T-helper 1 cell treated with Interleukin-12 subunit alpha and Interleukin-12 subunit beta and Interleukin-4 antibody, amounts not matched to agents 30 ng/mL and 1 ng/mL, for 36 hours (primary cell): ENCODE measurements at regions not wholly inside any gene's neighbourhood (a gene's known extent, or its start where the extent isn't known, plus 50 kb on each side); places are given as distances from the start of the nearest gene placed in this dataset.

ENCODE experiments used
- intact Hi-C: fragments of 100-400 bp; cut with micrococcal nuclease; formaldehyde crosslinking; loops from one replicate; pipeline ENCODE4 v1.15.1; 2024

DNA sequence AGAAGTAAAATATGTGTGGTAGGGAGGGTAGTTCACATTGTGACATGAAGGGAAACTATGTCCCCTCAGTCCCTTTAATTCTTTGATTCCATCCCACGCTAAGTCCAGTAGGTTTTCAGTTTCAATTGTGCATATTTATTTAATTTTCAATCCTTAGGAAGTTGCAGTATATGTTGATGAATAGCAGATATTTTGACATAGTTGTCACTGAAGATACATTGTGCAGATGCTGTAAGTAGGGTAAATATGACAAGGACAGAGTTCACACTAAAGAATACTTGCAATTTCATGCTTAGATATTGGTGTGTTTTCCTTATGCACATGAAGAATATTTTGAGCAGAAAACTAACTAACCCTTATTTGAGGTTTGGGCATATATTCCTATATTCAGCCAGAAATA is 595.4 kb upstream of the MIR17HG start:
- intact Hi-C loops = no loop called here

DNA sequence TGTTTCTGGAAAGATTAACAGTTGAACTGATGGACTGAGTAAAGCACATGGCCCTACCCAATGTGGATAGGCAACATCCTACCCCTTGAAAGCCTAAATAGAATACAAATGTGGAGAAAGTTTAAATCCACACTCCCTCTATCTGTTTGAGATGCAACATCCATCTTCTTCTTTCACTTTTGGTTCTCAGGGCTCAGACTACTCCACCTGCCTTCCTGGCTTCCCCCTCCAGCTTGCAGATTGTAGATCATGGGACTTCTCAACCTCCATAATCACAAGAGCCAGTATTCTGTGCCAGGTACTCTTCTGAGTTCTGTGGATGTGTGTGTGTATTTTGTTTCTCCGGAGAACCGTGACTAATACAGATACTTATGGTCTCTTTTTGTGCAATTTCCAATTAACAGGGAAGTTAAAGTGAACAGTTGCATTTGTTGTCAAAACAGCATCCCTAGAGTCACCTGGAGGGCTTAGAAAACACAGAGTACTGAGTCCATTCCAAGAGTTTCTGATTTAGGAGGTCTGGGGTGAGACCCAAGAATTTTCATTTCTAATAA is 590.3 kb upstream of the MIR17HG start:
- intact Hi-C loops = no loop called here

DNA sequence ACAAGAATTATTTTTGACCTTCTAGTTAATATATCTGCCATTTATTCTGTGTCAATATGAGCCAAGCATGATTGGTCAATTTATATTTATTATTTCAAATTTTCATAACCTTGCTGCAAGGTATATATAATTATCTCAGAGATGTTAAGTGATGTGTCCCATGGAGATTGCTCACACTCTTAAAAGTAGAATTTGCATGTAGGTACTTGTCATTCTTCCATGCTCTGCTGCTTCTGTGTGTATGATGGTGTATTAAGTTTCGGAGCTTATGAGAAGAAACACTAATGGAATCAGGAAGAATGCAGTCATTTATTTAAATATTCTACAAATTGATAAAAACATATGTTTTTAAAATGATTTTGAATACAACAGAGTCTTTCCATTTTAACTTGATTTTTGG is 586.8 kb upstream of the MIR17HG start:
- intact Hi-C loops = no loop called here

DNA sequence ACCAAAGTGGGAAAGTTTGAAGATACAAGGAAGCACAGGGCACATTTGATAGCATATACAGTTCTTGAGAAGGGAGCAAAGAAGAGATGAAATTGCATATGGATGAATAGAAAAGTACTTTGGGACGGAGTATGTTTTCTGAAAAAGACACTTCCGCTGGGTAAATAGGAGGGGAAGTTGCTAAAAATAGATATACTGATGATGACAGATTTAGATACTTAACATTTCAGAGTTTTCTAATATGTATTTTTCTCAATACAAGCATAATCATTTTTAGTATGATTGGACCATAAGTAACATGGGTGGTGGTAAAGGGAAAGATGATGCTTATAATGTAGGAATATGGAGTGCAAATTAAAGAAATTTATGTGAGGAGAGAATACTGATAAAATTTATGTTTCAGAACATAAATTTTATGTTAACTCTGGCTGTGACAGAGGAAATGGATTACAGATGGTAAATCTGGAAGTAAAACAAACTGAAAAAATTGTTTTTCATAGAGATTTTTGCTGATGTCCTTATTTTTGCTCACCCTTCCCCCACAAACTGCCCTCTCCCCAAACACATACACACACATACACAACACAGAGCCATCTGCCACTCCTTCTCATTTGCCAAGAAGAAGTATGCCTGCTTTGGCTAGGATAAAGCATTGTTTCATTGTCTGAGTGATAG is 583.9 kb upstream of the MIR17HG start:
- intact Hi-C loops = no loop called here

DNA sequence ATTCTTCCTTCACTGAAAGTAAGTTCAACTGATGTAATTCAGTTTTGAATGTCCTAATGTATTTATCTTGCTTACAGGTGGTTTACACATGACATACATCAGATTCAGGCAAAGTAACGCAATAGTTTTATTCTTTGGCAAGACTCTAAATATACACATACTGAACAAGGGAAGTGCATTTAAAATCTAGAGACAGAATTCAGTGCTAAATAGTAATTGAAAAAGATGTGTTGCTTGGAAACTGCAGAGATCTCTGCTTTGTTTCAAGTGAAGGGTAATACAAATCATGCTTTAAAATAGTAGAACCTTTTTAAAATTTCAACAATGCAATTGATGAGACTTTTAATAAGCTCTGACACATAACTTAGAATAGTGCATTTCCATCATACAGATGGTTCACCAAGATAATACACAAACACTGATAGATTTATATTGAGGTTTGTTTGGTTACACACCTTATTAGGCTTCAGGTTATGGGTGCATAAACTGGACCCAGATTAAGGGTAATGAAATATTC is 581.0 kb upstream of the MIR17HG start:
- intact Hi-C loops = no loop called here

DNA sequence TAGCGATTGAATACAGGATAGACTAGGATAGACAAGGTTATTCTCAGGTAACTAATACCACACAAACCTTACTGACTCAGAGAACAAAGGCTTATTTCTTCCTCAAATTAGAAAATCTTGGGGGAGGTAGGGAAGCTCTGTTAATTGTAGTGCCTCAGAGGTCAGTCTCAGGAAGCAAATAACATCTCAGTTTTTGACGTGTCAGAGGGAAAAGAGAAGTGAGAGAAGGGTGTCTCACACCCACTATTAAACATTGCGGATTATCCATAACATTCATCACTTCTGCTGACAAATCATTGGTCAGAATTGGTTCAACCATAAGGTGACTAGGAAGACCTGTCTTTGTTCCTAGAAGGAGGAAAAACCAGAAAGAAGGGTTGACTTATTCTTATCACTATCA is 579.4 kb upstream of the MIR17HG start:
- intact Hi-C loops = no loop called here

DNA sequence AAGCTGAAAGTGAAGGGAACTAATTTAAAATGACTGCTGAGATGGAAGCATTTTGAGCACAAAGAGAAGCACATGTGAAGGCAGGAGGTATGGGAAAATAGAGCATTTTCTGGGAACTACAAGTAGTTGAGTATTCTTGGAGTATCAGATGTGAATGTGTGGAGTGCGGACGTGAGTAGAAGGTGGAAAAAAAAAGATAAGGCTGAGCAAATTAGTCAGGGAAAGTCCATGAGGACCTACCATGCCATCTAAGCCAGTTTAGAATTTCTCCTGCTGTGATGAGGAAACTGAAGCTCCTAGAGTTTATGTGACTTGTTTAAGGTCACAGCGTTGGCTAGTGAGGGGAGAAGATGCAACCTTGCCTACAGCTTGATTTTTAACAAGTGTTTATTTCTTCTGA is 578.1 kb upstream of the MIR17HG start:
- intact Hi-C loops = no loop called here

DNA sequence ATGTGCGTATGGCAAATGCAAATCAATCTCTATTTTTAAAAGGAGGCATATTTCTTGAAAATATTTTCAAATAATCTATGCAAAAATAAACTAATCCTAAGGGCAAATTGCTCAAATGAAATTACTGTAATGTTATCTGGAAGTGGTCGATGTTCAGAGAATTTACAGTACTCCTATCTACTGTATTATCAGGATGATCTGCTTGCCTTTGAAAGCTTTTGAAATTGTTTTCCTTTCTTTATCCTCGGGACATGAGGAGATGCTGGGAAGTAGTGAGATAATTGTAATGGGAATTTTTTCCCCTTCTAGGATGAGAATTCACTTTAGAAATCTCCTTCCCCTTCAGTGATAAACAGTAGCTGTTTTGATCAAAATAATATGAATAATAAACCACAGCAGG is 577.2 kb upstream of the MIR17HG start:
- intact Hi-C loops = no loop called here

DNA sequence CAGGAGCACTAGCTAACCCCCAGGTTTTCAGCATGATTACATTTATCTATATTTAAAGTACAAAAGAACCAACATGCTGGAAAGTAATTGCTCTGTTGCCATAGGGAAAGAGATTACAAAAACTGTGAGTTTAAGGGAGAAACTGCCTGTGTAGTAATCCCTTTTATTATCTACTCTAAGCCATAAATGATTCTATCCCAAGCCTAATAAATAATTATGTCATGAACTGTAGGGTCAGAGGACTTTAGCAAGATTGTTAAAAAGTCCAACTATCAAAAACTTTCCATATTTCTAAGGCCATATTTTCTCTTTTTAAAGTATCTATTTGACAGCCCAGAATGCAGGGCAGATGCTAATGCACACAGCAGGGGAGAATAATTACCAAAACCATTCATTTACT is 573.8 kb upstream of the MIR17HG start:
- intact Hi-C loops = no loop called here

DNA sequence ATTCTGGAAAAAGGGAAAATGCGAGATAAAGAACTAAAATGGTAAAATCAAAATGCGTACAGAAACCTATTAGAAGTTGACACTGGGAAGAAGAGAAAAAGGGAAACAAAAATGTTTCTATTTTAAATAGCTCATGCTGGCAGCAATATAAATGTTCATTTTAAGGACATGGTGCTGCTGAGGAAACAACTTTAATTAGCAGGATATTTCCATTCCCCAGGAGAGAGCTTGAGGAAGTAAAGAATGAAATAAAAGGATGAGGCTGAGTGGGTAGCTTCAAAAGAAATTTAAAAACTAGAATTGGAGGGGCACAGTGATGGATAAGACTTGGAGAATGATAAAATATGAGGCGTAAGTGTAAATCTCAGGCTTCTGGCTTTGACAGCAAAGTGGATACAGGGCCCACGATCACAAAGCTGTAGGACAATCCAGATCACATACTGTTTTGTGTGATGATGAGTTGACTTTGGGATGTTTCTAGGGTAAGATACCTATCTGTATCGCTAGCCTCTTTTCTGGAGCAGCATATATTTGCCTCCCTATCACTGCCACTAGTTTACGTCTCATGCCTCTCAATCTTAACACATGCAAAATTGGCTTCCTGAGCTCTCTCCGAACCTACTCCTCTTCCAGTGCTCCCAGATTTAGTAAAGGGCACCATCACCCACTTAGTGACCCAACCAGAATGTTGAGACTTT is 571.3 kb upstream of the MIR17HG start:
- intact Hi-C loops = no loop called here

DNA sequence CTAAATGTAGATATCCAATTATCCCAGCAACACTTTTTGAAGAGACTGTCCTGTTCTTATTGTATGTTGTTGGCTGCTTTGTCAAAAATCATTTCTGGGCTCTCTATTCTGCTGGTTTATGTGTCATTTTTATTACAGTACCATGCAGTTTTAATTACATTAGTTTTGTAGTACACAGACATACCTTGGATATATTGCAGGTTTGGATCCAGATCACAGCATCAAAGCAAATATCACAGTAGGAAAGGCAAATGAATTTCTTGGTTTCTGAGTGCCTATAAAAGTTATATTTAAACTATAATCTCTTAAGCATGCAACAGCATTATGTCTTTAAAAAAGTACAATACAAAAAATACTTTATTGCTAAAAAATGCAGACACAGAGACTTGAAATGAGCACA is 564.2 kb upstream of the MIR17HG start:
- intact Hi-C loops = no loop called here

DNA sequence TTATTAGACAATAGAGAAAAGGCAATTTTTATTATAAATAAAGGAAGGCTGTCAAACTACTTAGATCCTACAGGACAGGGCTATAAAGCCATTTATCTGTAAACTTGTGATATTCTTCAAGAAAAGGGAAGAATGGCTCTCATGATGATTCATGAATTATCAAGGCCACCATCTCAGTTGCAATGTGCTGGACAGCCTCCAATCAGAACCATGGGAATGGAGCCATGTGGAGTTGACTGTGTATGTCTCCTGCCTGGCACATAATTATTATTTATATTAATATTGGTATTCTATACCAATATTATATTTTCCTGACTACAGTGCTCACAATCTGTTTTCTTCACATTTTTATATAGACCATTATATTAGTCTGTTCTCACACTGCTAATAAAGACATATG is 560.5 kb upstream of the MIR17HG start:
- intact Hi-C loops = no loop called here

DNA sequence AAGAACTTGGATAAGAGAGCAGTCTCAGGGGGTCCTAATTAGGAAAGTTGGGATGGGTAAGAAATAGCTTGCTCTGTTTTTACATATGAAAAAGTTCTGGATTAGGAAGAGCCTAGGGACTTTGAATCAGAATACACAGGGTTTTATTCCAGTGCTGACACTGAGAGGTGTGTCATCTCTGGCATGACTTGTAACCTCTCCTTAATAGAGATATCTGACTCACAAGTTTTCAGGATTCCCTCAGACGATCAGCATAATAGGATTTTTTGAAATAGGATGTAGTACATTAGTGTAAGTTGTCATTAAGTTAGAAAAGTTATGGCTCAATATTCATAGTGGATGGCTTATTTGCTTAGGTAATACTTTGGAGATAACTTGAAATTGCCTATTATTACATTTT is 555.2 kb upstream of the MIR17HG start:
- intact Hi-C loops = no loop called here

DNA sequence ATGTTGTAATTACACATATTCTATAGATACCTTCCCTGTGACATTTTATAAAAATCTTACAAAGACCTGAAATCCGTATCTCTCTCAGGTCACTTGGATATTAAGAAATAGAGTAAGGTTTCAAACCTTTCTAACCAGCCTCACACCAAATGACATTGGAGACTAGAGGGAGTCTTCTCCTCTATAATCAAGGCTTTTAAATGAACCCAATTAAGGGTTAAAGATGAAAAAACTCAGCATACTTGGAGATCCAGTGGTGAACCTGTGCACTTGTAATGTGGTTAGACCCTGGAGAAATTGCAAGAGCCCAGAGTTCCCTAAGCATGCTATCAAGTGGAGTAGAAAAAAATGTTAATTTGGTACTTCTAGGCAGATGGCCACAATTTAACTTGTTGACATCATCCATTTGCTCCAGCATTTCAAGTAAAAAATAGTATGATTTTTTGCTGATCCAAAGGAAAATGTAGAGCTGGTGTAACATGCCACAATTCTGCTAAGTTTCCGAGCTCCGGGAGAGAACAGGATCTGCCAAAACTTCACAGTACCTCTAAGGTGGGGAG is 554.1 kb upstream of the MIR17HG start:
- intact Hi-C loops = no loop called here

DNA sequence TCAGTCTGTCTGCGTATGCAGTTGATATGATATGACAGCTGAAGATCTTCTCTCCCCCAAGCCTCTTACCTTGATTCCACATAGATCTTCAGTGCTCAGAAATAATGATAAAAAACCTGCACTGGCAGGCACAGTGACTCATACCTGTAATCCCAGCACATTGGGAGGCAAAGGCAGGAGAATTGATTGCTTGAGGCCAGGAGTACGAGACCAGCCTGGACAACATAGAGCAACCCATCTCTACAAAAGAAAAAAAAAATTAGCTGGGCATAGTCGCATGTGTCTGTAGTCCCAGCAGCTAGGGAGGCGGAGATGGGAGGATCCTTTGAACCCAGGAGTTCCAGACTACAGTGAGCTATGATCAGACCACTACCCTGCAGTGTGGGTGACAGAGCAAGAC is 551.0 kb upstream of the MIR17HG start:
- intact Hi-C loops = no loop called here

DNA sequence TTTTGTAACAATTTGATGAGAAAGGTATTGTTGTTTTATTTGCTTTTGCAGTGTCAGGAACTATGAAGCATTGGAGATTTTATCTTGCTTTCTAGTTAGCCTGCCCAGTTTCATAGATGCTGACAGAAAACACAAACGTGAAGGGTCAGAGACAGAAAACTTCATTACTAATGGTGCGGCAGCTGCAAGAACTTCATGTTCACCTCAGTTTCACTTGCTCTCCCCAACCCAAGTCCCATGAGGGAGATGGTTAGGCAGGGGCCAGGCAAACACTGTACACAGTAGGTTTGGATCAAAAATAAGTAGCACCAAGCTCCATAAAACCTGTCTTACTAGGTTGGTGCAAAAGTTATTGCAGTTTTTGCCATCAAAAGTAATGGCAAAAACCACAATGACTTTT is 550.2 kb upstream of the MIR17HG start:
- intact Hi-C loops = no loop called here

DNA sequence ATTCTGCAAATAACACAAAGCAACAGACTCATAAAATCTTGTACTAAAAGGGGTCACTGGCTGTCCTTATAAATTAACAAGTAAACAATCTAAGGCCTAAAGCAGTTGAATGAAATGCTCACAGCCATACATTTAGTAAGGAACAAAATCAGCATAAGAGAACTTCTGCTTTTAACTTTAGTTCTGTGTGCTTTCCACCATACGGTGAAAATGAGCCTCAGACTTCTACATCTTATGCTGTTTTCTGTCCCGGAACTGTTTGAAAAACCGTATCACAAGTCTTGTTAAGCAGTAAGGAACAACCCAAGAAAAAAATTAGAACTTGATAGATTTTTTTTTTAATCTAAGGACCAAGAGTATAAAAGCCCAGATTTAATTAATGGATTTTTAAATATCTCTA is 549.1 kb upstream of the MIR17HG start:
- intact Hi-C loops = no loop called here

DNA sequence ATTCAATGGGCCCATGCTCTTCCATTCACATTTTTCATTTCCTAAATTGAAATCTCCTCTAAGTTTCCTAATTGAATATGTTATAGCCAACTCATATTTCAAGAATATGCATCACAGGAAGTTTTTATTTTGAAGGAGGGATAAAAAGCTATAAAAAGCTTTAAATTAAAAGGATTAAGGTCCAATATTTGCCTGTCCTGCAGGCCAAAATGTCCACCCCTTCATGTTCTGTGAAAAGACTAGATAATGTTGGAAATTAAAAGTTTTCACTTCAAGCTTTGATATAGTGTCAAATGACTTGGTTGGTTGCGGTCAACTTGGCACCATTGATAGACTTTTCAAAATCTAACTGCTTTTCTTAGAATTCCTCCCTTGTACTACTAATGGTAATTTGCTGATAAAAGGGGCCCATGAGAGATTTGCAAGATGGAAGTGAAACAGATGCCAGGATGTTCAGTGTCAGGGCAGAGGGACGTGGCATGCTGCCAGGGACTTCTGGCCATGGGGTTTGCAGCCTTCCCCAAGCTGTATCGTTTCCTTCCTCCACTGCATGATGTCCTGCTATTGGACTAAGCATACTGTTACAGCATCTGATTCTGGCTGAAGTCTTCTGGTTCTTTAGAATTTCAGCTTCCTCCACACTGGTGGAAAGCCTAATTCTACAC is 547.3 kb upstream of the MIR17HG start:
- intact Hi-C loops = no loop called here

DNA sequence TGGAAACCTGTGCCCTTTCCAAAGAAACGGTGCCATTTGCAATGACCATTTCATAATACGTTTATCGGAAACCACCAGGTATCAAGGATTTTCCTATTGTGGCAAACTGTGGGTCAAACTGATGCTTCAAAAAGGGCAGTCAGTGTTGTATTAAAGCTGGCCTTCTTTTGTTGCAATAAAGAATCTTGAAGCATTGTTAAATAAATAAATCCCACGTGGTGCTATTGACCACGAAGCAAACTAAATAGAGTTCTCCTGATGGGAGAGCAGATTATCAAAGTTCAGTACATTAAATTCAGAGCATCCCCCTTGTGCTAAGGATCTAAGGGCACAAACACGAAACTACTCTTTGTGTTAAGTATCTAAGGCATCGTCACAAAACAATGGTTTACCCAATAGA is 545.9 kb upstream of the MIR17HG start:
- intact Hi-C loops = no loop called here

DNA sequence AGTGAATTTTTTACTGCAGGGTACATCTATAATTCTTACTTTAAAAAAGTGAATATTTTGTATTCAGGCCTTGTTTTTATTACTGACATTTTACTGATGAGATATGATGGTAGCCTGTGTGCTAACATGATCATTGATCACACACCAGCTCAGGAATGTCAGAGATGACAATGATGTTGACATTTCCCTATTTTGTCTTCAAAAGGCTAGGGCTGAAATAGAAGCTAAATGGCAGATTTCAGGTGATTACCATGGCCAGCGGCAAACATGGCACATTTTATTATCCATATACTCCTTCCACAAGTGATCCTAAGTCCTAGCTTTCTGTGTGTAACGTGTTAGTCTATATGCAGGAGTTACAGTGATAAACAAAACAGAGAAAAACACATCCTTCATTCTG is 544.3 kb upstream of the MIR17HG start:
- intact Hi-C loops = no loop called here

DNA sequence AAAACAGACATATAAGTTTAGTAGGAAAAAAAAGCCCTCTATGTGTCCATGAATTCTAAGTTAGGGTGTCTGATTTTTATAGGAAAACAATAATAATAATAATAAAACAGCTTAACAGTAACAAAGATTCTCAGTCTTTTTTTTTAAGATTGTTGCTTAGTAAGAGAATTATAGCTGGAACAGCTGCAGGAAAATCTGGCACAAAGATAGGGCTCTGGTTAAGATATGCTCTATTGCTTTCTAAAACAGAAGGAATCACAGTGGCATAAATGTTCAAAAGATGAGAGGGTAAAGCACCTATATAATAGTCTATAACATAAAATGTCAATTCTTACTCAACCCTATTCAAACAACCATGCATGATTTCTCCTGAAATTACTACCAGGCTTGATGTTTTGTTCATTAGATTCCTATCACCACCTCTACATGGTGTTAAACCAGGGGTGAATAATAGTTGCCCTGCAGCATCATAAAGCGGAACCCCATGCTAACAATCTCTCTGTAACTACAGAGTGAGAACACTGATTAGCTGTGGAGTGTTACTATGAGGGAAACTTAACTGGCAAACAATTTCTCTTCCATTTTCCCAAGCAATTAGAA is 541.4 kb upstream of the MIR17HG start:
- intact Hi-C loops = no loop called here

DNA sequence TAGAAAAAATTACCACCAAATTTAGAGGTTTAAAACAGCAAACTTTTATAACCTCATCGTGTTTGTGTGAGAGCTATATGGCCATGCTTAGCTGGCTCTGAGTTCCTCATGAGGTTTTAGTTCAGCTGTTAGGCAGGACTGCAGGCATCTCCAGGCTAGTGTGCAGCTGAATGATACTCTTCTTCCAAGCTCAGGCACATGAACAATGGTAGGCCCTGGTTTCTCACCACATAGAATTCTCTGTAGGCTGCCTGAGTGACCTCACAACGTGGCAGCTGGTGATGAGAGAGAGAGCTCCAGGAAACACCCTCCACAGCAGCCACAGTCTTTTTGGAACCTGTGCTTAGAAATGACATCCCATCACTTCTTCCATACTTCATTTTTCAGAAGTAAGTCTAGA is 540.6 kb upstream of the MIR17HG start:
- intact Hi-C loops = no loop called here
